ENCODE measurements at regions not wholly inside any gene's neighbourhood (a gene's known extent, or its start where the extent isn't known, plus 50 kb on each side); places are given as distances from the start of the nearest gene placed in this dataset.
"Not testable (repeated sequence)": the region's sequence is repeated elsewhere in the genome, so short reads cannot be mapped to it uniquely, and the experiment has no call there.

DNA sequence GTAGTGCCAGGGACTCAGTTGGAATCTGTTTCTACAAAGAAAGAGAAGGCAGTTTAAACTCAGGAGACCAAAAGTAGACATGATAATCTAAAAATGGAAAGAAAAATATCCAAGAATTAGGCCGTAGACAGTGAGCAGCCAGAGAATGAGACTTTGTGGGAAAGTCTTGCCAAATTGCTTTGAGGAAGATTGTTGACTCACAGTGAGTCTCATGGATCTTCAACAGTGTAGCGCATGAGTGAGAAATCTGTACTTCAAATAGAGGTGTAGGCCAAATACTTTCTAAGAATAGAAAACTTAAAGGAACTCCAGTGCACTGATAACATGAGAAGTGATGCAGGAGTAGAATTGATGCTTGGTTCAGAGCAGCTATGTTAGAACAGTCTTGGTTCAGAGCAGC lies 284.5 kb downstream of the HTR1B start:
- no peak for DNase-seq (ENCODE audit: low read depth)

- no peak for DNase-seq (ENCODE audit: low read depth)
Observed at GRCh38 chr6:77177470-77177869, 285.8 kb downstream of the HTR1B start.

DNA sequence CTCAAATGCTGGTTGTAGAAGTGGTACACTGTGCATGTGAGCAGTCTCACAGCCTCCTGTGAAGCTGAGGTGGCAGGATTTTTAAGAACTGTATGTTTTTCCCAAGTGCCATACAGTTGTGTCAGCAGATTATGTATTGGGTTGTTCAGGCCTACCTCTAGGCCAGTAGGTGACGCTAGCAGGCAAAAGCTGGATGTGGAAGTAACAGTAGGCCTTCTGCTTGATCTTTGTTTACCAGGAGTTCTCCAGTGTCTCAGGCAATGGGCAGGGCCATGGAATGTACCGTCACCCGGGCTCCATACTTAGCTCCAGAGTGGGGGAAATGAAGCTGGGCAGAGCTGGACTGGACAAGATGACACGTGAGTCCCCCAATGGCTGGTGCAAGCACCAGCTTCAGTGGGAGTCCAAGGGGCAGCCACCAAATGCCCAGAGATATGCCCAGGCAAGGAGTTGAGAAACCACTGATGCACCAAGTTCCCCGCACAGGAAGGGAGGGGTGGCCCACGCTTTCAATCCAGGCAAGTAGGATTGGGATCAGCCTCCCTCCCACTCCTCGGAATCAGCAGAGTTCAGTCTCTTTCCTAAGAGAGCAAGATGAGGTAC lies 289.7 kb downstream of the HTR1B start:
- no peak for DNase-seq (ENCODE audit: low read depth)

GRCh38 chr6:77172578-77172977 lies 290.7 kb downstream of the HTR1B start:
- no peak for DNase-seq (ENCODE audit: low read depth)

DNA sequence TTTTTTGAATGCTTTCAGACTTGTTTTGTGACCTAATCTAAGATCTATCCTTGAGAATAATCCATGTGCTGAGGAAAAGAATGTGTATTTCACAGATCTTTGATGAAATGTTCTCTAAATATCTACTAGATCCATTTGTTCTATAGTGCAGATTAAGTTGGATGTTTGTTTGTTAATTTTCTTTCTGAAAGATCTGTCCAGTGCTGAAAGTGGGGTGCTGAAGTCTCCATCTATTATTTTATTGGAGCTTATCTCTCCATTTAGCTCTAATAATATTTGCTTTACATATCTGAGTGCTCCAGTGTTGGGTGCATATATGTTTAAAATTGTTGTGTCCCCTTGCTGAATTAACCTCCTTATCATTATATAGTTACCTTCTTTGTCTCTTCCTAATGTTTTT lies 303.6 kb downstream of the HTR1B start:
- no peak for DNase-seq (ENCODE audit: low read depth)

- no peak for DNase-seq (ENCODE audit: low read depth)
Observed at GRCh38 chr6:77151241-77151640, 312.1 kb downstream of the HTR1B start.

DNA sequence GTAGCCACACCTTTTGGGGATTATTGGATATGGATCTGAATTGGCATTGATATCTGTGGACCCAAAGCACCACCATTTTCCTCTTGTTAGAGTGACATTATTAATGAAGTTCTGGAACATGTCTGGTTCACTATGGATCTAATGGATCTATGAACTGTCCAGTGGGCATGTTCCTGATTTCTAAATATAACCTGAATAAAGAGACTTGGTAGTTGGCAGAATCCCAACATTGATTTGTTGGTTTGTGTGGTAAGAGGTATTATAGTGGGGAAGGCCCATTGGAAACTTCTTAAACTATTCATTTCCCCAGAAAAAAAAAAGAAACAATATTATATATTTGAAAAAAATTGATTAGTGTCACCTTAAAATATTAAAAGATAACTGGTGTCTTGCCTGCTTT lies 312.6 kb downstream of the HTR1B start:
- DNase-seq (ENCODE audit: low read depth): no peak

- no peak for DNase-seq (ENCODE audit: low read depth)
Observed at GRCh38 chr6:77145244-77145643, 318.0 kb downstream of the HTR1B start.

DNA sequence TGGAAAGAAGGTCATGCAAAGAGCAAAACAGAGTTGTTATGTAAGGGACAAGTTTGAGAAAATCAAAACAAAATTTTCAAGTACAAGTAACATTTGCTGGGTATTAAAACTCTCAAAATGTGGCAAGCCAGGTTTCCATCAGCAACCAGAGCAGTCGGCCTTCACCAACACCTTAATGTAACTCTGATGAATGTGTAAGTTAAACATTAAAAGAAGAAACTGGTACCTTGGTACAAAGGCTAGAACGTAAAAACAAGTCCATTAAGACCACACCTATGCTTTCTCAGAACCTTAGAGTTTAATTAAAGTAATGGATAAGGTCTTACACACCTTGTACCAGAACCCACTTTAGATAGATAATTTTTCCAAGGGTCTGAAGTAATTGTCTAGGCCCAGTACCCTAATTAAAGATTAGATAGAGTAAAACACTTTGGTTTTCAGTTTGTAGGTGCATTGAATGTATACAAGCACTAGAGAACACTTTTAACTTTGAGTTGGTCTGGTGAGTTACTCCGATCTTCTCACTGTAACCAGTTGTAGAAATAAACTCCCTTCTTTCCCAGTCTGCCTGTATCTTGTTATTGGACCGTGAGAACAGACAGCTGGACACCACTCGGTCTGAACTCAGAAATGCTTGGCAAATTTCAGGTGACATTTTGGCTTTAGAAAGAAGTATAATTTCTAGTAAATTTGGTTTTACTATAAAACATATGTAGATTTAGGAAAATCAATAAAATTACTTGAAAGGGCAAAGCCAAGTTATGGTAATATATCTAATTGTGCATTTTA lies 319.4 kb downstream of the HTR1B start:
- DNase-seq (ENCODE audit: low read depth): no peak

DNA sequence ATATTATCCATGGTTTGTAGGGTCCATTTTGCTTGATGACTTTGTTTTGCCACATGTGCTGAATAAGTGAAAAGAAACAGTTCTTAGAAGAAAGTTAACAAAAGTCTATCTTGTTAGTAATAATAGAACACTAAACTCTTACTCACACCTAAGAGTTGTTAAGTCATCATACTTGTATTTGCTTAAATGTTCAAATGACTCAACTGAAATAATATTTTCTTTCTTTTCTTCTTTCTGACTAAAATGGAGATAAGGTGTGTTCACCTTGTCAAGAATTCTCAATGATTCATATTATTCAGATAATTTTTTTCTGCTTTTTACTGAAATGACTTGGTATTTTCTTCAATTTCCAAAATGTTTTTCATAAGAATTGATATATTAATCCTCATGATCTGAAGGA lies 327.2 kb downstream of the HTR1B start:
- DNase-seq (ENCODE audit: low read depth): no peak

DNA sequence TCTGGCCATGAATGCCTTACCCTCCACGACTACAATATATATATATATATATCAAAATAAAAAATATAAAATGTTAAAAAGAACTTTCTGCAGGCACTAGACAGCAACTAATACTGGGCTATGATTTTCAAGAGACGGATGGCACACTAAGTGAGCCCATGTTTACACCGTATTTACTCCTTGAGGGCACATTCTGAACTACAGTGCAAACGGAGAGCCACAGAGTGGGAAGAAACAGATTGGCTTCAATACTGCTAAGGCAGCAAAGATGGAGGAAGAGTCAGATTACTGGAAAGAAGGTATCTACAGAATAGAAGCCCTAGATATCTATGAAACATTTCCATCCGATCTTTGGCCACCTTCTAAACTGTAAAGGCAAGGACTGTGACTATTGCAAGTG lies 330.3 kb downstream of the HTR1B start:
- DNase-seq (ENCODE audit: low read depth): no peak

GRCh38 chr6:77131426-77131825 lies 331.9 kb downstream of the HTR1B start:
- DNase-seq (ENCODE audit: low read depth): no peak

- DNase-seq (ENCODE audit: low read depth): no peak
Observed at GRCh38 chr6:77124604-77125003, 338.7 kb downstream of the HTR1B start.

GRCh38 chr6:77123527-77123926 lies 339.8 kb downstream of the HTR1B start:
- no peak for DNase-seq (ENCODE audit: low read depth)

DNA sequence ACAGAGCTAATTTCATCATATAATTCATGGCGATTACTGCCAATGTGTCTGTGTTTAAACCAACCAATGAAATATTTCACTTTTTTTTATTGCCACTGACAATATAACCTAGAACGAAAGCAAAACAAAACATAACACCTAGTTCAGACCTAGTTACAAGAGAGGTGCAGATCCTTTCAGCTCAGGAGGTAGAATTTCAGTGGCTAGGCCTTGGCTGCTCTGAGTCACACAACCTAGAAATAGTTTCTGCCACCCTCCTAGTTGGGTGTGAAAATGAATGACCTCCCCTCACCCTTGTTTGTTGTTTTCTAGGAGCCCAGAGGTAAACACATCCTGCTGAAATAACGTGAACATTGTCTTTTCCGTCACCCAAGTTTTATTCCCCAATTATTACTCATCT lies 356.3 kb downstream of the HTR1B start:
- DNase-seq (ENCODE audit: low read depth): no peak

- DNase-seq (ENCODE audit: low read depth): no peak
Observed at GRCh38 chr6:77105091-77105490, 358.2 kb downstream of the HTR1B start.

GRCh38 chr6:77097940-77098339 lies 365.4 kb downstream of the HTR1B start:
- DNase-seq (ENCODE audit: low read depth): no peak

GRCh38 chr6:77095936-77096627 lies 367.2 kb downstream of the HTR1B start:
- DNase-seq (ENCODE audit: low read depth): no peak

GRCh38 chr6:77094821-77095220 lies 368.5 kb downstream of the HTR1B start:
- no peak for DNase-seq (ENCODE audit: low read depth)

- DNase-seq (ENCODE audit: low read depth): no peak
Observed at GRCh38 chr6:77092971-77093370, 370.3 kb downstream of the HTR1B start.

GRCh38 chr6:77089776-77090175 lies 373.5 kb downstream of the HTR1B start:
- DNase-seq (ENCODE audit: low read depth): no peak

DNA sequence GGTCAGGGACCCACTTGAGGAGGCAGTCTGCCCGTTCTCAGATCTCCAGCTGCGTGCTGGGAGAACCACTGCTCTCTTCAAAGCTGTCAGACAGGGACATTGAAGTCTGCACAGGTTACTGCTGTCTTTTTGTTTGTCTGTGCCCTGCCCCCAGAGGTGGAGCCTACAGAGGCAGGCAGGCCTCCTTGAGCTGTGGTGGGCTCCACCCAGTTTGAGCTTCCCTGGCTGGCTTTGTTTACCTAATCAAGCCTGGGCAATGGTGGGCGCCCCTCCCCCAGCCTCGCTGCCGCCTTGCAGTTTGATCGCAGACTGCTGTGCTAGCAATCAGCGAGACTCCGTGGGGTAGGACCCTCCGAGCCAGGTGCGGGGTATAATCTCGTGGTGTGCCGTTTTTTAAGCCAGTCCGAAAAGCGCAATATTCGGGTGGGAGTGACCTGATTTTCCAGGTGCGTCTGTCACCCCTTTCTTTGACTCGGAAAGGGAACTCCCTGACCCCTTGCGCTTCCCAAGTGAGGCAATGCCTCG lies 375.4 kb downstream of the HTR1B start:
- not testable (repeated sequence) for DNase-seq (ENCODE audit: low read depth)

Measured in CMK (cell line).